Breast epithelium (tissue), 3 donors: ENCODE measurements at regions not wholly inside any gene's neighbourhood (a gene's known extent, or its start where the extent isn't known, plus 50 kb on each side); places are given as distances from the start of the nearest gene placed in this dataset.

Source experiments
- POLR2A ChIP-seq: fragments of 450-650 bp; IDR thresholded peaks from one replicate; pipeline ENCODE4 v1.6.1; 2016; ENCODE audit warnings: antibody characterized with exemption, mild to moderate bottlenecking, moderate library complexity
- POLR2AphosphoS5 ChIP-seq, 3 donors: sonication (generic); formaldehyde crosslinking; IDR thresholded peaks; one replicate each; pipeline ENCODE4 v1.6.1; 2017; ENCODE audit warnings: antibody characterized with exemption in 3 of 3
- TF ChIP-seq, protein P1 (sequence below), 3 donors: fragments of 450-650 bp; IDR thresholded peaks; one replicate each; pipeline ENCODE4 v1.5.1; 2016 to 2017; ENCODE audit warnings: antibody characterized with exemption in 3 of 3, mild to moderate bottlenecking in 3 of 3, moderate library complexity in 3 of 3

DNA sequence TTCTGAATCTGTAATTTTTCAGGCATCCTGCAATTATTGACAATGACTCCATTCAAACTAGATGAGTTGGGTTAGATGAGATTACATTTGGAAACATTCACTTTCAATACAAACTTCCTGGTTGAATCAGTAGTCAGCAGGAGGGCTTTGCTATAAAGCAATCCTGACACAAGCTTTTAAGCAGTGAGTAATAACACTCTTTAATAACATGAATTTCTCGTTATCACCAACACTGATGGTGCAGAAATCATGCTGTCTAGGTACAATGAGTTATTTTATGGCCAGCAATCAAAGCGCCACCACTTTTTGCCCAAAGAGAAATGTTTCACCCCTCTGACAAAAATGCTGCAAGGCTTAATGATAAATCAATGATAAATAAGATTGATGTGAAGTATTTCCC, 474.8 kb upstream of the CNTN4 start:
- no peak for TF ChIP-seq POLR2A
- TF ChIP-seq, protein P1, sequence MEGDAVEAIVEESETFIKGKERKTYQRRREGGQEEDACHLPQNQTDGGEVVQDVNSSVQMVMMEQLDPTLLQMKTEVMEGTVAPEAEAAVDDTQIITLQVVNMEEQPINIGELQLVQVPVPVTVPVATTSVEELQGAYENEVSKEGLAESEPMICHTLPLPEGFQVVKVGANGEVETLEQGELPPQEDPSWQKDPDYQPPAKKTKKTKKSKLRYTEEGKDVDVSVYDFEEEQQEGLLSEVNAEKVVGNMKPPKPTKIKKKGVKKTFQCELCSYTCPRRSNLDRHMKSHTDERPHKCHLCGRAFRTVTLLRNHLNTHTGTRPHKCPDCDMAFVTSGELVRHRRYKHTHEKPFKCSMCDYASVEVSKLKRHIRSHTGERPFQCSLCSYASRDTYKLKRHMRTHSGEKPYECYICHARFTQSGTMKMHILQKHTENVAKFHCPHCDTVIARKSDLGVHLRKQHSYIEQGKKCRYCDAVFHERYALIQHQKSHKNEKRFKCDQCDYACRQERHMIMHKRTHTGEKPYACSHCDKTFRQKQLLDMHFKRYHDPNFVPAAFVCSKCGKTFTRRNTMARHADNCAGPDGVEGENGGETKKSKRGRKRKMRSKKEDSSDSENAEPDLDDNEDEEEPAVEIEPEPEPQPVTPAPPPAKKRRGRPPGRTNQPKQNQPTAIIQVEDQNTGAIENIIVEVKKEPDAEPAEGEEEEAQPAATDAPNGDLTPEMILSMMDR (IDR thresholded peaks at IDR 0.05) = no peak
- TF ChIP-seq POLR2AphosphoS5 (IDR thresholded peaks at IDR 0.05) = no peak
